ENCODE measurements at regions not wholly inside any gene's neighbourhood (a gene's known extent, or its start where the extent isn't known, plus 50 kb on each side); places are given as distances from the start of the nearest gene placed in this dataset.

DNA sequence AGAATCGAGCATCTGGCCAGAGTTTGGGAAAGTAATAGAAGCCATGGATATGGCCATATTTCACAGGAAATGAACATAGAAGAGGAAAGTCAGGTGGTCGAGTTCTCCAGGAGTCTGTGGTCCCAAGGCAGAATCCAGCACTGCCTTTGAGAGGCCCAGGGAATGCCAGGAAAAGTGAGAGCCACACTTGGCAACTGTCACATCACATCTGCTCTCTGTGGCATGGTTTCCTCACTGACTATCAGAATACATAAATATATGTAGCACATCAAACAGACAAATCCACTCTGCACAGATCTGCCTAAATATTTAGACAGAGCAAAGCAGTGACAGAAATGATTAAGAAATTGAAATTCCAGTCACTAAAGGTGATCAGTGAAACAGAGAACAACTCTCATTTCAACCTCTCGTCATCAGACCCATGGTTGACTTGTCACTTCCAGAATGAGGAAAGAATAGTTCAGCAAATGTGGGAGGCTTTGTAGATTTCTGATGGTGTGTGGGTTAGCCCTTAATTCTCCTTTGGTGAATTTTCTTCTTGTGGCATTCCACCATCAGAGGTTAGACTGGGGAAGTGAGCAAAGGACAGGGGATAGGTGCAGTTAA is 58.8 kb upstream of the MAN1A2 start:
- no peak for TF ChIP-seq CTCF (IDR thresholded peaks at IDR 0.05; ENCODE audit: insufficient read depth, low read length)
- TF ChIP-seq POLR2AphosphoS5 (IDR thresholded peaks at IDR 0.05; ENCODE audit: low read depth), result no peak
- TF ChIP-seq, protein P1, sequence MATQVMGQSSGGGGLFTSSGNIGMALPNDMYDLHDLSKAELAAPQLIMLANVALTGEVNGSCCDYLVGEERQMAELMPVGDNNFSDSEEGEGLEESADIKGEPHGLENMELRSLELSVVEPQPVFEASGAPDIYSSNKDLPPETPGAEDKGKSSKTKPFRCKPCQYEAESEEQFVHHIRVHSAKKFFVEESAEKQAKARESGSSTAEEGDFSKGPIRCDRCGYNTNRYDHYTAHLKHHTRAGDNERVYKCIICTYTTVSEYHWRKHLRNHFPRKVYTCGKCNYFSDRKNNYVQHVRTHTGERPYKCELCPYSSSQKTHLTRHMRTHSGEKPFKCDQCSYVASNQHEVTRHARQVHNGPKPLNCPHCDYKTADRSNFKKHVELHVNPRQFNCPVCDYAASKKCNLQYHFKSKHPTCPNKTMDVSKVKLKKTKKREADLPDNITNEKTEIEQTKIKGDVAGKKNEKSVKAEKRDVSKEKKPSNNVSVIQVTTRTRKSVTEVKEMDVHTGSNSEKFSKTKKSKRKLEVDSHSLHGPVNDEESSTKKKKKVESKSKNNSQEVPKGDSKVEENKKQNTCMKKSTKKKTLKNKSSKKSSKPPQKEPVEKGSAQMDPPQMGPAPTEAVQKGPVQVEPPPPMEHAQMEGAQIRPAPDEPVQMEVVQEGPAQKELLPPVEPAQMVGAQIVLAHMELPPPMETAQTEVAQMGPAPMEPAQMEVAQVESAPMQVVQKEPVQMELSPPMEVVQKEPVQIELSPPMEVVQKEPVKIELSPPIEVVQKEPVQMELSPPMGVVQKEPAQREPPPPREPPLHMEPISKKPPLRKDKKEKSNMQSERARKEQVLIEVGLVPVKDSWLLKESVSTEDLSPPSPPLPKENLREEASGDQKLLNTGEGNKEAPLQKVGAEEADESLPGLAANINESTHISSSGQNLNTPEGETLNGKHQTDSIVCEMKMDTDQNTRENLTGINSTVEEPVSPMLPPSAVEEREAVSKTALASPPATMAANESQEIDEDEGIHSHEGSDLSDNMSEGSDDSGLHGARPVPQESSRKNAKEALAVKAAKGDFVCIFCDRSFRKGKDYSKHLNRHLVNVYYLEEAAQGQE (IDR thresholded peaks at IDR 0.05; ENCODE audit: insufficient replicate concordance, low read depth), result no peak
- no peak for TF ChIP-seq GABPA (IDR thresholded peaks at IDR 0.05; ENCODE audit: low read depth)
- TF ChIP-seq SPI1 (IDR thresholded peaks at IDR 0.05; ENCODE audit: borderline replicate concordance, low read depth), result no peak

Data from HL-60 (cell line).